ENCODE measurements at regions not wholly inside any gene's neighbourhood (a gene's known extent, or its start where the extent isn't known, plus 50 kb on each side); places are given as distances from the start of the nearest gene placed in this dataset.
A peak's percentile ranks its signal among the peaks of the same experiment; 100 is the strongest.

- in situ Hi-C loops (cut with HindIII; ENCODE audit: low pct_ligation_motif_present, low pct_unique_long_range_greater_than_20kb, low sequenced_read_pairs): no loop called here
- peak; percentile 61 for DNase-seq
These were observed 296.8 kb downstream of the PARP8 start for GRCh38 chr5:50962934-50963872.

GRCh38 chr5:50963971-50964745, 297.7 kb downstream of the PARP8 start:
- DNase-seq: no peak
- in situ Hi-C loops (cut with HindIII; ENCODE audit: low pct_ligation_motif_present, low pct_unique_long_range_greater_than_20kb, low sequenced_read_pairs): no loop called here

GRCh38 chr5:50964746-50965653, 298.6 kb downstream of the PARP8 start:
- in situ Hi-C loops (cut with HindIII; ENCODE audit: low pct_ligation_motif_present, low pct_unique_long_range_greater_than_20kb, low sequenced_read_pairs): no loop called here
- no peak for DNase-seq

GRCh38 chr5:50965654-50966375, 299.4 kb downstream of the PARP8 start:
- in situ Hi-C loops (cut with HindIII; ENCODE audit: low pct_ligation_motif_present, low pct_unique_long_range_greater_than_20kb, low sequenced_read_pairs): no loop called here
- DNase-seq: no peak

- in situ Hi-C loops (cut with HindIII; ENCODE audit: low pct_ligation_motif_present, low pct_unique_long_range_greater_than_20kb, low sequenced_read_pairs): no loop called here
- DNase-seq: no peak
These were observed 300.6 kb downstream of the PARP8 start for GRCh38 chr5:50967009-50967562.

- in situ Hi-C loops (cut with HindIII; ENCODE audit: low pct_ligation_motif_present, low pct_unique_long_range_greater_than_20kb, low sequenced_read_pairs): no loop called here
- DNase-seq: no peak
These were observed 301.3 kb downstream of the PARP8 start for GRCh38 chr5:50967563-50968355.

- no peak for DNase-seq
- in situ Hi-C loops (cut with HindIII; ENCODE audit: low pct_ligation_motif_present, low pct_unique_long_range_greater_than_20kb, low sequenced_read_pairs): no loop called here
These were observed 302.1 kb downstream of the PARP8 start for GRCh38 chr5:50968356-50969149.

GRCh38 chr5:50969151-50970031, 303.0 kb downstream of the PARP8 start:
- DNase-seq: no peak
- in situ Hi-C loops (cut with HindIII; ENCODE audit: low pct_ligation_motif_present, low pct_unique_long_range_greater_than_20kb, low sequenced_read_pairs): no loop called here

- DNase-seq: no peak
- in situ Hi-C loops (cut with HindIII; ENCODE audit: low pct_ligation_motif_present, low pct_unique_long_range_greater_than_20kb, low sequenced_read_pairs): no loop called here
These were observed 309.4 kb downstream of the PARP8 start for GRCh38 chr5:50975840-50976239.

GRCh38 chr5:50978924-50979323, 312.5 kb downstream of the PARP8 start:
- in situ Hi-C loops (cut with HindIII; ENCODE audit: low pct_ligation_motif_present, low pct_unique_long_range_greater_than_20kb, low sequenced_read_pairs): no loop called here
- DNase-seq: no peak

GRCh38 chr5:50984640-50985039, 318.2 kb downstream of the PARP8 start:
- in situ Hi-C loops (cut with HindIII; ENCODE audit: low pct_ligation_motif_present, low pct_unique_long_range_greater_than_20kb, low sequenced_read_pairs): no loop called here
- no peak for DNase-seq

- in situ Hi-C loops (cut with HindIII; ENCODE audit: low pct_ligation_motif_present, low pct_unique_long_range_greater_than_20kb, low sequenced_read_pairs): no loop called here
- DNase-seq: no peak
These were observed 324.0 kb downstream of the PARP8 start for GRCh38 chr5:50990296-50990924.

GRCh38 chr5:50995285-50995942, 329.0 kb downstream of the PARP8 start:
- DNase-seq: no peak
- in situ Hi-C loops (cut with HindIII; ENCODE audit: low pct_ligation_motif_present, low pct_unique_long_range_greater_than_20kb, low sequenced_read_pairs): no loop called here

- no peak for DNase-seq
- in situ Hi-C loops (cut with HindIII; ENCODE audit: low pct_ligation_motif_present, low pct_unique_long_range_greater_than_20kb, low sequenced_read_pairs): no loop called here
These were observed 334.9 kb downstream of the PARP8 start for GRCh38 chr5:51001227-51001923.

All from ACHN (cell line).